ENCODE measurements at regions not wholly inside any gene's neighbourhood (a gene's known extent, or its start where the extent isn't known, plus 50 kb on each side); places are given as distances from the start of the nearest gene placed in this dataset.
"Not testable (repeated sequence)": the region's sequence is repeated elsewhere in the genome, so short reads cannot be mapped to it uniquely, and the experiment has no call there.

DNA sequence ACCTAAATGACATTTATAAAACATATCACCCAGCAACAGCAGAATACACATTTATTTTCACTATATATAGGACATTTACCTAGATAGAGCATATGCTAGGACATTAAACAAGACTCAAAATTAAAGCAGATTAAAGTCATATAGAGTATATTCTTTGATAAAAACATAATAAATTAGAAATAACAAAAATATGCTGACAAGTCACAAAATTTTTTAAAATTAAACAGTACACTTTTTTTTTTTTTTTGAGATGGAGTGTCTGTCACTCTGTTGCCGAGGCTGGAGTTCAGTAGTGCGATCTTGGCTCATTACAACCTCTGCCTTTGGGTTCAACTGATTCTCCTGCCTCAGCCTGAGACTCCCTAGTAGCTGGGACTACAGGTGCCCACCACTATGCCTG lies 758.9 kb upstream of the NRXN1 start:
- no peak for DNase-seq

- no peak for DNase-seq
These were observed 758.0 kb upstream of the NRXN1 start for GRCh38 chr2:51789918-51790317.

DNA sequence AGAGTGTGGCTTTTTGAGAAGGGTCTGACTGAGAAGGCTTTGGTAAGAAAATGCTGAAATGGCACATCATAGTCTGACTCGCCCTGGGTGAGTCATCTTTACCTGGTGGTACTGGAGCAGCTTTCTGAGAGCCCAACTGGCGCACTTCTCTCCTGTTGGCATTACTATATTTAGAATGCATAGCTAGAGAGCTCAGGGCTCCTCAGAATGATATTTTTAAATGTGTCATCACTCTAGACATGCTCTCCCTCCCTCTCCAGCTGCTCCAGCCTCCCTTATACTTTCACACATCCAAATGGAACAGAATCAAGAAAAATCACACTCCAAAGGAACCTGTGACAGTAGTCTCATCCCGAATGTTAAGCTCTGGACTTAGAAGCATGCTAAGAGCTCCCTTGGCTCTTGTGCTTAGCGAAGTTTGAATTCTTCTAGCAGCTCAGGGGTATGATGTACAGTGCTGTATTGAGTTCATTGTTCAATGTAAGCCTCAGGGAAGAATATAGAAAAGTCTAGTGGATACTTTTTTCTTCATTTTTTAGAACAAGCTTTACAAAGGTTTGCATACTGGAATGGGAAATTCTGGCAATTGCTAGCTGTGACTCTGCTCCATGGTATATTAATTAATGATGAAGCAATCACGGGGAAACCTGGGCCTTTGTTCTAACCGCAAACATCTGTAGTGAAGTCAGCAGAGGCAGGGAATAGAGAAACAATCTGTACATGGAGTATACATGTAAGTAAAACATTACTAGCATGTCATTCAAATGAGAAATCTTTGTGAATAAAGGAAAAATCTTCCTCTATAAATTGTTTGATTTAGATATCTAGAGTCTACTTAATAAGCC lies 751.2 kb upstream of the NRXN1 start:
- DNase-seq = no peak

DNA sequence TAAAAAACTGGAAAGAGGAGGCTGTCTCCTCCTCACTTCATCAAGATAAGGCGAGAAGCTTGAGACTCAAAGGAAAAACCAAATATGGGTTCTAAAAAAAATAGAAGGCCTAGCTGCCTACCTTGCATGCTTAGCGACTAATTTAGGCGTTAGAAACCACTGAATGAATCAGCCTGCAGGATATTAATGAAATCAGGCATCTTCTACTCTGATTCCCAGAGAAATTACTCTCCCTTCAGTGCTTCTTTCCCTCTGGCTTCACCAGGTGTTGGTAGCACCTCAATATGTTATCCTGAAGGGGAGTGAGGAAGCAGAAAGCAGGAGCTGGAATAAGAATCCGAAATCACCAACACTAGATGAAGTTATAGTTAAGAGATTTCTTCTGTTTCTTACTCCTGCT lies 749.8 kb upstream of the NRXN1 start:
- no peak for DNase-seq

DNA sequence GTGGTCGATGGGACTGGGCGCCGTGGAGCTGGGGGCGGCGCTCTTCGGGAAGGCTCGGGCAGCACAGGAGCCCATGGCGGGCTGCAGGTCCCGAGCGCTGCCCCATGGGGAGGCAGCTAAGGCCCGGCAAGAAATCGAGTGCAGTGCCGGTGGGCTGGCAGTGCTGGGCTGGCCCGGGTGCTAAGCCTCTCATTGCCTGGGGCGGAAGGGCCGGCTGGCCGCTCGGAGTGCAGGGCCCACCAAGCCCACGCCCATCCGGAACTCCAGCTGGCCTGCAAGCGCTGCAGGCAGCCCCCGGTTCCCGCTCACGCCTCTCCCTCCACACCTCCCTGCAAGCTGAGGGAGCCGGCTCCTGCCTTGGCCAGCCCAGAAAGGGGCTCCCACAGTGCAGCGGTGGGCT lies 748.4 kb upstream of the NRXN1 start:
- no peak for DNase-seq

GRCh38 chr2:51779723-51780122 lies 747.8 kb upstream of the NRXN1 start:
- not testable (repeated sequence) for DNase-seq

DNA sequence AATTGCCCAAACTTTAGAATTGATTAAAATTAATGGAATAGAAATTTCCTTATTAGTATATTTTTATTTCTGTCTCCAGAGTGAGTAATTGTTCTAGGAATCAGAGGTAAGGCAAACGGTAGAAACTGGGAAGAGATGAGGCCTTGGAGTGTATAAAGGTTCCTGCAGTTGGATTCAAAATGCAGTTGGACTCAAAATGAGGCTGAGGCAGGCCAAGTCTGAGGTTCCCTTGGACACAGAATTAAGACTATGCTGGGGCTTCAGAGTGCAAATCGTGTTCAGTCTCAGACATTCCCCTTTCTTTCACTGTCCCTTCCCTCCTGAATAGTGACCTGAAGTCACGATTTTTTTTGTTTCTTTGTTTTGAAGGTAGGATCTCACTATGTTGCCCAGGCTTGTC lies 746.9 kb upstream of the NRXN1 start:
- no peak for DNase-seq

DNA sequence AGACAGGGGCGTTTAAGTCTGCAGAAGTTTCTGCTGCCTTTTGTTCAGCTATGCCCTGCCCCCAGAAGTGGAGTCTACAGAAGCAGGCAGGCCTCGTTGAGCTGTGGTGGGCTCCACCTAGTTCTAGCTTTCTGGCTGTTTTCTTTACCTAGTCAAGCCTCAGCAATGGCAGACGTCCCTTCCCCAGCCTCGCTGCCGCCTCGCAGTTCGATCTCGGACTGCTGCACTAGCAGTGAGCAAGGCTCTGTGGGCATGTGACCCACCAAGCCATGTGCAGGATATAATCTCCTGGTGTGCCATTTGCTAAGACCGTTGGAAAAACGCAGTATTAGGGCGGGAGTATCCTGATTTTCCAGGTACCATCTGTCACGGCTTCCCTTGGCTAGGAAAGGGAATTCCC lies 742.7 kb upstream of the NRXN1 start:
- not testable (repeated sequence) for DNase-seq

DNA sequence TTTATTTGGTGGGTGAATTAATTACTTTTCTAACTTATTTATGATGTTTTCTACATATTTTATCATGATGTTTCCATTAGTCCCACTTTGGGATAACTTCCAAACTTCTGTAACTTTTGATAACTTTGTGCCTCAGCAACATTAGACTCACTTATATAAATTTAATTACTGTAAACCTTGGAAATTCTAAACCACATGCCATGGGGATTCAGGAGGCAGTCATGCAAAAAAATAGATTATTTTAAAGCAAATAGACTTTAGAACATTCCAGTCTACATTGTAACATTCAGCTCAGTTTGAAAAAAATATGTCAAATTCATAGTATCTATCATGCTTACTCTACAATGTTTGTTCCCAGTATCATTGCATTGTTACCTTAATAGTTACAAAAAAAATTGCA lies 728.5 kb upstream of the NRXN1 start:
- DNase-seq = no peak

DNA sequence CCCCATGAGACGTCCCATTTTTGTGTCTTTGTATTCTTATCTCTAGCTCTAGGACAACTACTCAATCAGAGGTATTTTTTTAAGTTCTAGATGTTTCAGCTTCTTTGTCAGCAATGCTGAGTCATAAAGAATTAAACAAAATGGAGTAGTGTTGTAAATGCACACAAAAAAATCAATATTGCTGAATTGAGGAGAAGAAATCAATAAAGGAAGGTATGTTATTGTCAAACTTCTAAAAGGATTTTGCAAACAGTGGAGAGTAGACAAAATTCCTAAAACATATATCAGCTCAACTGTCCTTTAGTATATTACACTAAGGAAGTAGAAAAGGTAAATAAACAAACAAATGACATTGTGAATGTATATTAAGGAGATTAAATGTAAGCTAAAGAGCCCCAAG lies 726.1 kb upstream of the NRXN1 start:
- DNase-seq = no peak

GRCh38 chr2:51734115-51734514 lies 702.2 kb upstream of the NRXN1 start:
- DNase-seq = no peak

GRCh38 chr2:51723691-51724090 lies 691.8 kb upstream of the NRXN1 start:
- no peak for DNase-seq

- DNase-seq = no peak
These were observed 690.4 kb upstream of the NRXN1 start for GRCh38 chr2:51722311-51722710.

- no peak for DNase-seq
These were observed 688.9 kb upstream of the NRXN1 start for GRCh38 chr2:51720826-51721225.

- no peak for DNase-seq
These were observed 686.9 kb upstream of the NRXN1 start for GRCh38 chr2:51718881-51719280.

DNA sequence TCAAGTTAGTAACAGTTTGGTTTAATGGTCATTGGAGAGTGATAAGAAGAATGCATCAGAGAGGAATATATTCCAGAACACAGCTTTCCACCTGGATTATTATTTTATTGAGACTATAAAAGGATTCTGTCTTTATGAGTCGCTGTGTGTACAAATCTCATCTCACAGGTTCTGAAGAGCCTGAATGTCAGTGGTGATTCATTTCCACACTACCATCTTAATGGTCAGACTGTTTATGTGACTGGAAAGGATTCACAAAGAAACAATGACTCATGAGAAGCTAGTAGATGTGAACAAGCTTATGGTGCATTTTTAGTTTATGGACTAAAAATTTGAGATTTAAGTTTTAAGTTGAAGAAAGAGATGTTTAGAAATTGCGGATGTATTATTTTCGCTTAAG lies 685.4 kb upstream of the NRXN1 start:
- no peak for DNase-seq

DNA sequence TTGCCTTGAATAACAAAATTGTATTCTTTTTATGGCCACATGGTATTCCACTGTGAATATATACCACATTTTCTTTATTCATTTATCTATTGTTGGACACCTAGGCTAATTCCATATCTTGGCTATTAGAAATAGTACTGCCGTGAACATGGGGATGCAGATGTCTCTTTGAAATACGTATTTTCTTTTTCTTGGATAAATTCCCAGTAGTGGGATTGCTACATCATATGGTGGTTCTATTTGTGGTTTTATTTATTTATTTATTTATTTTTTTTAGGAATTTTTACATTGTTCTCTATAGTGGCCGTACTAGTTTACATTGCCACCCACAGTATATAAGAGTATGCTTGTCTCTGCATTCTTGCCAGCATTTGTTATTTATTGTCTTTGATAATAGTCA lies 679.8 kb upstream of the NRXN1 start:
- DNase-seq = no peak

GRCh38 chr2:51710222-51710621 lies 678.3 kb upstream of the NRXN1 start:
- DNase-seq = no peak

- no peak for DNase-seq
These were observed 675.7 kb upstream of the NRXN1 start for GRCh38 chr2:51707625-51708024.

DNA sequence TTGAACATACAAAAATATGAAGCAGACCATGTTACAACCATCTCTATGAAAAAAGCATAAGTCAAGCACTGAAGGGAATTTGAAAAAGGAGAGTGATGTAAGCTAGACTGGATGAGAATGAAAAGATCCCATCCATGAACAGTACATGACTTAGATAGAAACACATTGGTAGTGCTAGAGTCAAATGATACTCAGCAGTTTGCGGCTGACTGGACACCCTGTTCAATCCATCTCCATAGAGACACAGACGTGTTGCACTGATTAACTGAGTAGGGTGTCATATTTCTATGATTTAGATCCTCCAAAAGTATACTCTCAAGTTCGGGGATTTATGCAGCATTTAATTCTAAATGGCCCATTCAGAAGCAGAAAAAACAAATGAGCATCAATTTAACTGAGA lies 674.3 kb upstream of the NRXN1 start:
- no peak for DNase-seq

DNA sequence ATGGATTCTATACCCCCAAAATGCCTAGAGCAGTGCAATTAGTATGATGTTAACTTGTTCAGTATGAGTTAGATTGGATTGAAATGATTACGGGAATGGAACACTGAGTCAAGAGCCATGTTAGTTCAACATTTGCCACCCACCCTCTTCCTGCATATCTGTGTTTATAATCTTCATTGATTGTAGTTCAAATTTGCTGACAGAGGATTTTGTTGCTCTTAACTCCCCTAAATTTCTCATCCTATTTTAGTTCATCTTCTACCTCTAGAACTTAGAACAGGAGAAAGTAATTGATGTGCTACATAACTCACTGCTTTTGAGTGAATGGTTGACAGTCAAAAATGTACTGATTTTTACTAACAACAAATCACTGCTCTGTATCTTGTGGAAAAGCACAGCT lies 673.5 kb upstream of the NRXN1 start:
- DNase-seq = no peak

DNA sequence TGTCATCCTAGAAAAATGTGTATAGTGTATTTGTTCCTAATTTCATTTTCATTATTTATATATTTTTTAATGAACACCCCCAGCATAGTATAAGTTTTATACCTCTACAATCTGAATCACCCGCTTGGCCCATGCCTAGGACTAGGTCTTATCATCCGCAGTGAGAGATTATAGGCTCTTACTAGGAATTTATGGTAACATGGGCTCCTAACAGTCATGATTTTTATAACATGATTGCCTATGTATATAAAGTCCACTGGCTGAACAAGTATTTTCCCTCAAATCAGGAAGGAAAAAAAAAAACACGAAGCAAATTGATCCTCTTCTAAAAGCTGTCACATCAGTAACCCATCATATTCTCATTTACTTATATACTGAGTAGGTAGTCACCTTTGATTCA lies 666.1 kb upstream of the NRXN1 start:
- no peak for DNase-seq

- DNase-seq = no peak
These were observed 665.2 kb upstream of the NRXN1 start for GRCh38 chr2:51697095-51697494.

DNA sequence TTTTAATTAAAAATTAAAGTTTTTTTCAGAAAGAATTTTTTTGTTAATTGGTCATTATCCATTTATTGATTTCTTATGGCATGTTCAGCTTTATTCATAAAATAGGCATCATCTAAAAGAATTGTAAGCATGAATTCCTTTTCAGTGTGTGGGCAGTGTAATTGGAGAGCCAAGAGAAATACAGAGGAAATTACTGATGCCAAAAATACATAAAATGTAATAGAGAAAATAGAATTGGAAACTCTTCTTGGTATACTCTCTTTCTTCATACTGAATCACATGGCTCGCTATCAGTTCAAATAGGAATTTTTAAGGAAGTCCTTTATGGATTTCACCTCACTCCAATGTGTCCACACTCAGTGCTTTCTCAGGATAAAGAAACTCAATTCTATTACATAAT lies 663.6 kb upstream of the NRXN1 start:
- no peak for DNase-seq

DNA sequence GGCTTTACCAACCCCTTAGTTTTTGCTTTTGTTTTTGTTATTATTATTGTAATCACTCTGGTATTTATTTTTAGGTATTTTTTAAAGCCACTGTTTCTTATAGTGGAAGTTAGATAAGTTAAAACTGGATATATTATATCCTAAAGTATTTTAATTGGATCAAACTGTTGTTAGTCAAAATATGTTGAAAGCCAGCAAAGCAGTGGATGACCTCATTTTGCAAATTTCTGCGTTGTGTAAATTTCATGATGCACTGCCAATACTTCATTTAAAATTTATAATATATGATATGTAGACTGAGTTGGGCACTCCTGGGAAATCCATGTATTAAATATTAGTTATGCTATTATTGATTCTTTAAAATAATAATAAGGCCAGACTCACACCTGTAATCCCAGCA lies 661.7 kb upstream of the NRXN1 start:
- no peak for DNase-seq

All from activated CD4-positive, alpha-beta T cell treated with anti-CD3 and anti-CD28 coated beads for 48 hours (primary cell).